OCI-M2 (cell line): ENCODE measurements at regions not wholly inside any gene's neighbourhood (a gene's known extent, or its start where the extent isn't known, plus 50 kb on each side); places are given as distances from the start of the nearest gene placed in this dataset.

Experiments
- DNase-seq: peaks from one replicate; lab custom pipeline; 2025; ENCODE audit not compliant: unreplicated experiment; lab: John Stamatoyannopoulos, UW

DNA sequence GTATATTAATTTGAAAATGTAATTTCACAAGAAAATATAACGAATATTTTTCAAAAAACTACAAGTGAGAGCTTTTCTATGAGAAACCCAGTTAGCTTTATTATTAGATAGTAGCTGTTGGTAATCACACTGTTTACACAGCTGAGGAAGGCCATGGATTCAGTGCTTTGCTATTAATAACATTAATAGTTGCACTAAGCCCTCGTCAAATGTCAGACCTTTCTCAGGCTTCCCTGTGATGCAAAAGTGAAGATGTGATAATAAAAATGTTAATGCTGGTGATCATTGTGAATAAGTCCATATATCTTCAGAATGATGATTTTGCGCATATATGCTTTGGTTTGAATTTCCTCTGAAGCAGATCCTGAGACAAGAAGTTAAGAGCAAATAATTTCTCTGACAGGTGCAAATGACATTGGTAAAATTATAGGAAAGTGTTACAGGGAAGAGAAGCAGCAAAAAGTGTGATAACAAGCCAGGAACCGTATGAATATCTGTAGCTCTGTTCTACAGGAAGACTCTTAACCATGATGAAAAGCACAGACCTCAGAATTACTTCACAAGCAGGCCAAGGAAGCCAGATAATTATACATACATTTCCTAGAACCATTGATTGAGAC, 56.5 kb upstream of the CNTN6 start:
- no peak for DNase-seq

DNA sequence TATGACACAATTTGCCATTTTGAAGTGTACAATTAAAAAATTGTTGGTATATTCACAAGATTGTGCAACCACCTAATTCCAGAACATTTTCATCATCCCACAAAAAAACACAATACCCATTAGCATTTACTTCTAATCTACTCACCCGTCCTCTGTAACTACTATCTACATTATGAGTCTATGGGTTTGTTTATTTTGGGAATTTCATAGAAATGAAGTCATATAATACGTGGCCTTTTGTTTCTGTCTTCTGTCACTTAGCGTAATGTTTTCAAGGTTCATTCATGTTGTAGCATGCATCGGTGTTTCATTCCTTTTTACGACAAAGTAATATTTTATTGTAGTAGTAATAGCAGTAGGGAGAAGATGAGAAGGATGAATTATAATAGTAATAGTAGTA, 55.2 kb upstream of the CNTN6 start:
- DNase-seq: no peak
